H1 (cell line): ENCODE measurements at regions not wholly inside any gene's neighbourhood (a gene's known extent, or its start where the extent isn't known, plus 50 kb on each side); places are given as distances from the start of the nearest gene placed in this dataset.

Experiments used
- ASH2L ChIP-seq: fragments of 200-600, 300-600 bp; sonication (generic); IDR thresholded peaks from one replicate; pipeline ENCODE4 v1.7.1; 2017; ENCODE audit warnings: low read length
- CEBPB ChIP-seq: IDR thresholded peaks from 2 replicates; pipeline ENCODE4 v1.6.1; 2012; ENCODE audit warnings: low read depth, low read length
- CHD1 ChIP-seq: IDR thresholded peaks from 2 replicates; pipeline ENCODE4 v1.6.1; 2012; ENCODE audit warnings: low read depth, low read length, improper control_type of control experiment
- CHD2 ChIP-seq: IDR thresholded peaks from 2 replicates; pipeline ENCODE4 v1.6.1; 2012; ENCODE audit warnings: low read length, improper control_type of control experiment
- CHD7 ChIP-seq: fragments of 300-600 bp; sonication (generic); IDR thresholded peaks from 2 replicates; pipeline ENCODE4 v1.7.1; 2012; ENCODE audit warnings: low read length, moderate library complexity, mild to moderate bottlenecking, inconsistent platforms; ENCODE audit not compliant: insufficient replicate concordance
- HDAC2 ChIP-seq, 2 experiments: fragments of 300-600 bp in 1 of 2; sonication (generic) in 1 of 2; IDR thresholded peaks; 2 replicates each; pipeline ENCODE4 v1.6.1; 2011 to 2012; ENCODE audit warnings: low read depth in 2 of 2, low read length in 2 of 2, mild to moderate bottlenecking in 2 of 2, moderate library complexity in 2 of 2, borderline replicate concordance in 1 of 2, inconsistent platforms in 1 of 2
- JUN ChIP-seq: IDR thresholded peaks from 2 replicates; pipeline ENCODE4 v1.6.1; 2011; ENCODE audit warnings: low read depth, mild to moderate bottlenecking, improper control_type of control experiment, low read length
- PHF8 ChIP-seq: fragments of 200-600 bp; sonication (generic); conservative IDR thresholded peaks from 2 replicates; pipeline ENCODE4 v1.7.1; 2012; ENCODE audit warnings: low read depth, mild to moderate bottlenecking, inconsistent platforms, low read length, moderate library complexity
- POU5F1 ChIP-seq: IDR thresholded peaks from 2 replicates; pipeline ENCODE4 v1.6.1; 2011; ENCODE audit warnings: low read depth, mild to moderate bottlenecking, low read length, moderate library complexity
- SP2 ChIP-seq: IDR thresholded peaks from 2 replicates; pipeline ENCODE4 v1.6.1; 2012; ENCODE audit warnings: mild to moderate bottlenecking, low read length, inconsistent platforms
- TF ChIP-seq, protein P1 (sequence below): IDR thresholded peaks from 2 replicates; pipeline ENCODE4 v1.6.1; 2012; ENCODE audit warnings: inconsistent platforms
- TF ChIP-seq, protein P2 (sequence below): IDR thresholded peaks from 2 replicates; pipeline ENCODE4 v1.6.1; 2011; ENCODE audit warnings: low read length, improper control_type of control experiment

DNA sequence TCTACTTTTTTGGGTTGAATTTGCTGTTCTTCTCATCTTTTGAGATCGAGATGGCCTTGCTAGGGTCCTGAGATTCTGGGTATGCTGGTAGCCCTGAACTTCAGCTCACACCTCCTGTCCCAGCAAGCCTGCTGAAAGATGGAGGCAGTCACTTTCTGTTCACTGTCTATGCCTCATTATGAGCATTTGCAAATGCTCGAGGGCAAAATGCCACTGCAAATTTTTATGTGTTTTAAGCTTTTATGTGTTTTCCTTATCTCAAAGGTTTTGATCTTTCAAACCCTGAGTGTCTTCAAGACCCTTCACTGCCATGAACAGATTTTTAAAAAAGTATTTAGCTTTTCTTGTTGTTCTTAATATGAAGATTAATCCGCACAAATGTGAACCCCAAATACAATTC is 766.7 kb upstream of the HS6ST1 start (continued):
- TF ChIP-seq CHD7: no peak
- no peak for TF ChIP-seq POU5F1
- no peak for TF ChIP-seq JUN
- no peak for TF ChIP-seq CEBPB
- TF ChIP-seq ASH2L: no peak
- no peak for TF ChIP-seq CHD1
- TF ChIP-seq HDAC2 (IDR thresholded peaks at IDR 0.05; ENCODE audit: borderline replicate concordance in 1 of 2, low read depth in 2 of 2, low read length in 2 of 2): no peak
- TF ChIP-seq, protein P1, sequence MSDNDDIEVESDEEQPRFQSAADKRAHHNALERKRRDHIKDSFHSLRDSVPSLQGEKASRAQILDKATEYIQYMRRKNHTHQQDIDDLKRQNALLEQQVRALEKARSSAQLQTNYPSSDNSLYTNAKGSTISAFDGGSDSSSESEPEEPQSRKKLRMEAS: no peak
- TF ChIP-seq, protein P2, sequence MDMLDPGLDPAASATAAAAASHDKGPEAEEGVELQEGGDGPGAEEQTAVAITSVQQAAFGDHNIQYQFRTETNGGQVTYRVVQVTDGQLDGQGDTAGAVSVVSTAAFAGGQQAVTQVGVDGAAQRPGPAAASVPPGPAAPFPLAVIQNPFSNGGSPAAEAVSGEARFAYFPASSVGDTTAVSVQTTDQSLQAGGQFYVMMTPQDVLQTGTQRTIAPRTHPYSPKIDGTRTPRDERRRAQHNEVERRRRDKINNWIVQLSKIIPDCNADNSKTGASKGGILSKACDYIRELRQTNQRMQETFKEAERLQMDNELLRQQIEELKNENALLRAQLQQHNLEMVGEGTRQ: no peak
- no peak for TF ChIP-seq PHF8
- TF ChIP-seq SP2: no peak
- TF ChIP-seq CHD2: no peak
